Renal cortex interstitium (tissue), 11 donors: ENCODE measurements at regions not wholly inside any gene's neighbourhood (a gene's known extent, or its start where the extent isn't known, plus 50 kb on each side); places are given as distances from the start of the nearest gene placed in this dataset.
"Not testable (repeated sequence)": the region's sequence is repeated elsewhere in the genome, so short reads cannot be mapped to it uniquely, and the experiment has no call there.

Experiments
- DNase-seq, 11 donors: peaks; one replicate each; pipeline ENCODE4 v3.0.0-alpha.2; 2013; ENCODE audit warnings: low read depth in 9 of 11, low spot score in 4 of 11; ENCODE audit errors: extremely low read depth in 1 of 11

DNA sequence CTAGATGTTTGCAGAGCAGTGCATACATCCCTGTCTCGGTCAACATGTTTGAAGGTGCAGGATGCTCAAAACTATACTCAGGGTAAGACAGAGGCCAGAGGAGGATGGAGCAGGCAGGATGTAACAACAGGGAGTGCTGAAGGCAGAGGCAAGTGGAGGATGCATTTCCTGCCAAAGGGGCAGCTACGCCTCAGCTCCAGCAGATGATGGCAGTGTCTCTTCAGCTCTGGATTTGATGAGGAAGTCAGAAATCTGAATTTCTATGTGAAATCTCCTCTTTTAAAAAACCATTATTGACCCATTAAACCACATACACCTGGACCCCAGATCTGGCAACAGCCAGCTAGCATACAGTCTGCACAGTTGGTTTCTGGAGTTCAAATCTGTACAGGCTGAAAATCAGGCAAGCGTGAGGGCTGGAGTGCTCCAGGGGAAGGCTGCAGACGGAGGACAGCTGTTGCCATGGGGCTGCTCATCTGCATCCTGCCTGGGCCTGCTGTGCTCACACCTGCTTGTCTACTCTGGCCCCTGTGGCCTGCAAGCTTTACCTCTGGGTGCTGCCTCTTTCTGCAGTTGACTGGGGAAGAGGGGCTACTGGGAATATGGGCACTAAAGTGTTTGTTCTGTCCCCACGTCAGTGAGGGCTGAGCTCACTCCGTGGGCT lies 152.9 kb upstream of the SLC28A3 start:
- DNase-seq: no peak

DNA sequence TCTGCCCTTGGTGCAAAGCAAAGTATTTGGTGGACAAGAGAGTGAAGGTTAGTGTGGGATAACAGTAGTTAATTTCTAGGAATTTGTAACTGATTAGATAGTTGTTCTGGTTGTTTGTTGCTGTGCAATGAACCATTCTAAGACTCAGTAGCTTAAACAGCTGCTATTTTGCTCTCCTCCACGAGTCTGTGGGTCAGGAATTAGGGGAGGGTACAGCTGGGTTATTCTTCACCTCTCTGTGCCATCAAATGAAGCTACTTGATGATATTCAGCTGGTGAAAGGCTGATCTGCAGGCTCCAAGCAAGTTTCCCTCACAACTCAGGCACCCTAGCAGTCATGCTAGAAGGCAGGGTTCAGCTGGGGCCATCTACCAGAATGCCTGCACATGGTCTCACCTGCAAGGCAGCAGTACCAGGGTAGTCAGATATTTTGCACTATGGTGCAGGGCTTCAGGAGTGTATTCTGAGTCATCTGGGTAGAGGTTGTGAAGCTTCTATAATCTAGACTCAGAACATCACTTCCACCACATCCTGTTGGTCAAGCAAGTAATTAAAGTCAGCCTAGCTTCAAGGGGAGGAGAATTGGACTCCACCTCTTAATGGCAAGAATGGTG lies 159.5 kb upstream of the SLC28A3 start:
- no peak for DNase-seq

DNA sequence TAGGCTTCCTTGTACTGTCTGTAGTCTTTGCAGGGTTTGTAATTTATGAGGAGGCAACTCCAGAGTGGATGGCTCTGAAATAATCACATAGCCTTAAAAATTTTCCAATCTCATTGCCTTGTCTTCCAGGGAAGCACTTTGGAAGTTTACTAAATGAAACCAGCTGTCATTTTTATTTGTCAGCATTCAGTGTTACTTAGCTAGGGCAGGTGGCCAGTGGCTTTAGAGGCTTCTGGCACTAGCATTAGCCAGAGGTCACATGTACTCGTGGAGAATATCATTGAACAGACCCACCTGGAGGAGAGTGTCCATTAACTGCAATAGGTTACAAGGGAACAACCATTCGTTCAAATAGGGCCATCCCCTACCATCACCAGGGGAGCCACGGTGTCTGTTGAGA lies 160.3 kb upstream of the SLC28A3 start:
- DNase-seq: no peak

DNA sequence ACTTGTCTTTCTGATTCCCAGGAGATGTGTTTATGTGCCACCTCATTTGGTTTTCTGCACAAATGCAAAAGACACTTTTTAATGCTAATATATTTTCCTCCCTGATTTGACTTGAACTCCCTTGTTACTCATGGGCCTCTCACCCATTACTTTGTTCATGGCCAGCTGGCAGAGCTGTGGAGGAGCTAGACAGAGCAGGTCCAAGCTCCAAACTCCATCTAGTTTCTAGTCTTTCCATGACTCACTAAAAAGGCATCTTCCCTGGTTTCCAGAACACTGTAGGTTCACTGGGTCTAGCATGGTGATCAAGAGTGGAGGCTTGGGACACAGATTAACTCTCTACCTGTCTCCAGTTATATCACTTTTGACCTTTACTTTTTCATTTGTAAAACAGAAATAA lies 161.0 kb upstream of the SLC28A3 start:
- DNase-seq: no peak

DNA sequence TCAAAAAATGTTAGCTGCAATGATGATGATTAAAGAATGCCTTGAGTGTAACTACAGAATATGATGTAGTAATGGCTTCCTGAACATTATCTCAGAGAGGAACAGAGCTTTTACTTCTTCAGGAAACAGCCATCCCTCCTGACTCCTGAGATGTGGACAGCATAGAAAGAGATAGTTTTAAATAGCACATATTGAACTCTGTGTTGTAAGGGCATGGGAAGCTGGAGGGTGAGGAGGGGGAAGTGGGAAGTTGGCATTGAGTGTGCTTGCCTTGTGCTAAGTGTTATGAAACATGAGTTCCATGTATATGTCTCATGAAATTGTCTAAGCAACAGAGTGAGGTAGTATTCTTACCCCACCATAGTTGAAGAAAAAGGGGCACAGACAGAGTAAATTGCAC lies 161.5 kb upstream of the SLC28A3 start:
- DNase-seq: no peak

DNA sequence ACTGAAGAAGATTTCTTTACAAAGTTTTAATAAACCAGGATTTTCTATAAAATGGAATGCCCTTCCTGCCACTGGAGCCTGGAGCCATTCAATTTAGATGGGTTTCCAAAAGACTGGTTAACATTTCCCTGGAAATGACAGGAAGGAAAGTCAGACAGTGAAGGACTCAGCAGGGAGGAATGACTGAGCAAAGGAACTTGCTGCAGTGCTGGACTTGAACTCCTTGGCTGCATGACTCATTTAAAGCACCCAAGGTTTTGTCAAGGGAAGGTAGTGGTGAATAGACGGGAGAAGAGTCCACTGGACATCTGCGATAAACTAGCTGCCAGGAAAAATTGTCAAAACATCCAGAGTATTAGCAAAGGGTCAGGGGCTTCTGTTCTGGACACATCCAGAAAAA lies 163.8 kb upstream of the SLC28A3 start:
- no peak for DNase-seq

DNA sequence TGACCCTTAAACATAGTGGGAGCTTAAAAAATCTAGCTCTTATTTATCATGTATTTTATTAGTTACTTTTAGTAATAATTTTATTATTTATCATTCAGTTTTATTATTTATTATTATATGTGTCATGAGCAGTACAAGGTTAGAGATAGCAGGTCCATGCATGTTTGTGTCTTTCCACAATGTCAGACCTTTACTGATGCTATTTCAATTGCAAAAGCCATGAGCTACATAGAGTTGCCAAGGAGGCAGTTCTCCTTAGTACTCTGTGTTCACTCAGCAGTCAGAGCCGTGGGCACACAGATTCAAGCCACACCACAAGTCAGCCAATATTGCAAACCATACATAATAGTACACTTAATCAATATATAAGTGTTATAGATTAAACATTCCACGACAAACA lies 157.9 kb upstream of the NTRK2 start:
- no peak for DNase-seq

DNA sequence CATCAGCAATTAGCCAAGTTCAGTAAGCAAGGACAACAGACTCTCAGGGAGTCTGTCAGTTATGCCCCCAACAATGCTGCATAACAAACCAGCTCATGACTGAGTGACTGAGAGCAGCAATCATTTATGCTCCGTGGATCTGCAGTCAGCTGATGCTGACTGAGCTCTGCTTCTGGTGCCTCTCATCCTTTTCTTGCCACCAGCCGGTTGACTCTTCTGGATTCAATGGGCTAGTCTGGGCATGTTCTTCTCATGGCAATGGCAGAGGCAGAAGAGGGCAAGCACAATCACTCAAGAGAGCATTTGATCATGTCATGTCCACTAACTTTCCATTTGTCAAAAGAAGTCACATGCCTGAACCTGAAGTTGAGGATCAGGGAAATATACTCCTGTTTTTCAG lies 157.0 kb upstream of the NTRK2 start:
- DNase-seq: no peak

DNA sequence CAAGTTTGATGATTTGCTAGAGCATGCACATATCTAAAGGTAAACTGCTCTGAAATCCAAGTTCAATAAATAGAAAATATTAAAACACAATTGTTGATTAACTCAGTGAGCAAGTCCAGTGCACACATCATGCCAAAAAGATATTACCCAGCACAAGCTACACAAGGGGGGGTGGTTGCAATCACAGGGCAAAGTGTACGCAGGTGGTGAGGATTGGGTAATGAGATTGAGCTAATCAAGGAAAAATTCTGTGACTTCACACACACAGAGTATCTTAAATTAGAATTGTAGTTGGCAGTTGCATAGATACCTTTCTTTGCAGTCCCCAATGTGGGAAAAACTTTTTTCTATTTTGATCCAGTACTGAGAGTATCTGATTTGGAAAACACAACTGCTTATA lies 156.1 kb upstream of the NTRK2 start:
- DNase-seq: no peak

DNA sequence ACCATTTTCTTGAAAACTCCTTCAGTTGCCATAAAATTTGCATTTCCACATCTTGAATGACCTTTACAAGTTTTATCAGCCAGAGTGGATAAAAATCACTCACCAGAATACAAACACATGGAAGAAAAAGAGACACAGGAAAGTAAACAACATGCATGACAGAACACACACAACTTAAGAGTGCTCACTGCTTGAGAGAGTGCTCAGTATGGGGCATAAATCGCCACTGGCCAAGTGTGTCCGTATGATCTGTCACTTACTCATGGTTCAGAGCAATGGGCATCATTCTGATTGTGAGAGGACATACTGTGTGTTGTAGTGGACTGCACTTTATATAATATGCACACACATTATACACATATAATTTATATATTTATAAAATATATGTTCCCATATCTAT lies 155.6 kb upstream of the NTRK2 start:
- no peak for DNase-seq

DNA sequence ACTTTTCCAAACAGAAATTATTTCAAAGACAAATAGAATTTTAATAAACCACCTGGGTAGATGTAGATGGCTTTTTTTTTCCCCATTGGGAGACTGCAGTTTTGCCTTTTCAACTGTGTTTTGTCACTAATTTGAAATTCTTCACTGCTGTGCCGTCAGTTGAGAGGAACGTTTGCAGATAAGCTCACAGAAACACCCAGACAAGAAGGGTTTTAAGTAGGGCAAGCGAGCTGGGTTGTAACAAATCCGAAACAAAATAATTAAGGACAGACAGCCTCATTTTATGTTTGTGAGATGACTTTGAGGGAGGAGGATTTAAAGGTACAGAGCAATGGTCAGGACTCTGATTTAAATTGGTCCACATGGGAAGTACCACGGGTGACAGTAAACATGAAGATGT lies 155.1 kb upstream of the NTRK2 start:
- DNase-seq: no peak

DNA sequence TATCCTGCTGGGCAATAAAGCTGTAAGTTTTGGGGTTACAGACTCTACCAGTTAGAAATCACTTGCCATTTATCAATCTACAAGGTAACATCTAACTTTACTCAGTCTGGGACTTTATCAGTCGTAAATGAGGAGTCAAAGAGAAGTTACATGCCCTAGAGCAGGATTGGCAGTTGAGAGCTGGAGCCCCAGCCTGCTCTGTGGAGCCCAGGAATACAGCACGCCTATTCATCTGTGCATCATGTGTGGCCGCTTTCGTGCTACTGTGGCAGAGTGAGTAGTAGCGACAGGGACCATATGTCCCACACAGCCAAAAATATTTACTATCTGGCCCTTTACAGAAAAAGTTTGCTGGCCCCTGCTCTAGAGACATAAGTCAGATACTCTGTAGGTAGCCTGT lies 152.5 kb upstream of the NTRK2 start:
- DNase-seq: no peak

DNA sequence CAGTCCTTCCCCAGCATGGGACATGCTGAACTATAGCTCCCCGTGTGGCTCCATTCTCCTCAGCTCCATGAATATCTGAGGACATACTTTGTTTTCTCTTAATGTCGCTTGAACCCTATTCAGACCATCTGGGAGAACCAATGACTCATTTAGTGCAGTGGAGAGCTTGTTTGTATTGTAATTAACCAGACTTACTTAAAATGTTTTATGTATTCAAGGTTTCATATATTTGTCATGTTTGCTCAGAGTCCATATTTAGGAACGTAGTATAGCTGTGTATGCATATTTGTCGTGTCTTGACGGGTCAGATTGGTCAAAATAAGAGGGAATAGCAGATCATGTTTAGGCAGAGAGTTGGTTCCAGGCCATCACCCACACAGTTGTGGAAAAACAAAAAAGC lies 150.1 kb upstream of the NTRK2 start:
- no peak for DNase-seq

DNA sequence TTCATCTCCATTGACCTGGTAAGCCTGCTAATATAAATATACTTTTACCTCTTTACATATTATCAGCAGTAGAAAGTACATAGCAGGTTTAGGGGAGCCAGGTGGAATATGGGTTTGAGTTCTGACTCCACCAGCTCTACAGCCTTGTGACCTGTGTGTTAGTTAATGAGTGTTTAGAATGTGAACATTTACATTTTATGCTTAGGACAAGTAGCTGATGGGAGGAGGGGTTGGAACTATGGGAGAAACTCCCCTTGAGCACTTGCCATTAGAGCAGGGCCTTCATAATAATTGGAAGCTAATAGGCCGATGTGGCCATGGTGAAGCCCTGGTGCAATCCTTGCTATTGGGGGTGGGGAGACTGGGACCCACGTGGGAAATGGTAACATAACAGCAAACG lies 148.3 kb upstream of the NTRK2 start:
- peak in 1 of 11 donors; percentile 17 for DNase-seq

DNA sequence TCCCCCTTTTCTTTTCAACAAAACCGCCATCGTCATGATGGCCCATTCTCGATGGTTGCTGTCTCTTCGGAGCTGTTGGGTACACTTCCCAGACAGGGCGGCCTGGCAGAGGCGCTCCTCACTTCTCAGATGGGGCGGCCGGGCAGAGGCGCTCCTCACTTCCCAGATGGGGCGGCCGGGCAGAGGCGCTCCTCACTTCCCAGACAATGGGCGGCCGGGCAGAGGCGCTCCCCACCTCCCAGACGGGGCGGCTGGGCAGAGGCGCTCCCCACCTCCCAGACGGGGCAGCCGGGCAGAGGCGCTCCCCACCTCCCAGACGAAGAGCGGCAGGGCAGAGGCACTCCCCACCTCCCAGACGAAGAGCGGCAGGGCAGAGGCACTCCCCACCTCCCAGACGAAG lies 143.3 kb upstream of the NTRK2 start:
- not testable (repeated sequence) for DNase-seq

DNA sequence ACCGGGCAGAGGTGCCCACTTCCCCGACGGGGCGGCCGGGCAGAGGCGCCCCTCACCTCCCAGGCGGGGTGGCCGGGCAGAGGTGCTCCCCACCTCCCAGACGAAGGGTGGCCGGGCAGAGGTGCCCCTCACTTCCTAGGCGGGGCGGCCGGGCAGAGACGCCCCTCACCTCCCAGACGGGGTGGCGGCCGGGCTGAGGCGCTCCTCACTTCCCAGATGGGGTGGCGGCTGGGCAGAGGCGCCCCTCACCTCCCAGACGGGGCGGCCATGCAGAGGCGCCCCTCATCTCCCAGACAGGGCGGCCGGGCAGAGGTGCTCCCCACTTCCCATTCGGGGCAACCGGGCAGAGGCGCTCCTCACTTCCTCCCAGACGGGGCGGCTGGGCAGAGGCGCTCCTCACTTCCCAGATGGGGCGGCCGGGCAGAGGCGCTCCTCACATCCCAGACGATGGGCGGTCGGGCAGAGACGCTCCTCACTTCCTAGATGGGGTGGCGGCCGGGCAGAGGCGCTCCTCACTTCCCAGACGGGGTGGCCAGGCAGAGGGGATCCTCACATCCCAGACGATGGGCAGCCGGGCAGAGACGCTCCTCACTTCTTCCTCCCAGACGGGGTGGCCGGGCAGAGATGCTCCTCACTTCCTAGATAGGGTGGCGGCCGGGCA lies 142.3 kb upstream of the NTRK2 start:
- not testable (repeated sequence) for DNase-seq

DNA sequence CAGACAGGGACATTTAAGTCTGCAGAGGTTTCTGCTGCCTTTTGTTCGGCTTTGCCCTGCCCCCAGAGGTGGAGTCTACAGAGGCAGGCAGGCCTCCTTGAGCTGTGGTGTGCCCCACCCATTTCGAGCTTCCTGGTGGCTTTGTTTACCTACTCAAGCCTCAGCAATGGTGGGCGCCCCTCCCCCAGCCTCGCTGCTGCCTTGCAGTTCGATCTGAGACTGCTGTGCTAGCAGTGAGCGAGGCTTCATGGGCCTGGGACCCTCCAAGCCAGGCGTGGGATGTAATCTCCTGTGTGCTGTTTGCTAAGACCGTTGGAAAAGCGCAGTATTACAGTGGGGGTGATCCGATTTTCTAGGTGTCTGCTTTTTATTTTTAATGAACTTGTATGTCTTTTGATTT lies 133.6 kb upstream of the NTRK2 start:
- DNase-seq: not testable (repeated sequence)

DNA sequence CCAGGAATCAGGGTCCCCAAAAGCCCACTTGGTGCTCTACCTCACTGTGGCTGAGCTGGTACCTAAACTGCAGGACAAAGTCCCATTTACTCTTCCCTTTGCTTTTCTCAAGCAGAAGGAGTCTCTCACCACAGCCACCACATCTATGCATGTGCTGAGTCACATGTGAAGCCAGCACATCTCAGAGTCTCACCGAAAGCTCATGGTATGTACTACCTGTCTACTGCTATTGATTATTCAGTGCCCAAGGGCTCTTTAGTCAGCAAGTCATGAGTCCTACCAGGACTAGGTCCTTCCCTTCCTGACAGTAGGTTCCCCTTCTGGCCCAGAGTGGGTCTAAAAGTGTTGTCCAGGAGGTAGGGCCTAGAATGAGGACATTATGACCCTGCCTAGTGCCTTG lies 130.7 kb upstream of the NTRK2 start:
- DNase-seq: no peak

DNA sequence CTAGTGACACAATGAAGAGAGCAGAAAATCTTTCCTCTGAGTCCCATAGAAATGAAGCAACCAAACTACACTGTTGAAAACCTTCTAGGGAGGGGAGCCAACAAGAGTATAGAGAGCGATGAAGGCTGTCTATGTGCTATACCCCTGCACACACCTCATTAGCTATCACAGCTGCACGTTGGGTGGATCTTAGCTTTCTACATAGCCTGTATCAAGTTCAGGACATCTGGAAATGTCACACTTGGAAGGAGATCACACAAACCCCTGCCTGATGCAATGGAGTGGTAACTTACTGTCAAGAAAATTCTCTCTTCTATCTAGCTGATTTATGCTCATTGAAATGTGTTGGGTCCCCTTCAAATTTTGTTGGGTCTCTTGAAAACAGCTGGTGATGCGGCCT lies 127.0 kb upstream of the NTRK2 start:
- DNase-seq: peak in 5 of 11 donors; percentile 10 to 34 (median 18)

DNA sequence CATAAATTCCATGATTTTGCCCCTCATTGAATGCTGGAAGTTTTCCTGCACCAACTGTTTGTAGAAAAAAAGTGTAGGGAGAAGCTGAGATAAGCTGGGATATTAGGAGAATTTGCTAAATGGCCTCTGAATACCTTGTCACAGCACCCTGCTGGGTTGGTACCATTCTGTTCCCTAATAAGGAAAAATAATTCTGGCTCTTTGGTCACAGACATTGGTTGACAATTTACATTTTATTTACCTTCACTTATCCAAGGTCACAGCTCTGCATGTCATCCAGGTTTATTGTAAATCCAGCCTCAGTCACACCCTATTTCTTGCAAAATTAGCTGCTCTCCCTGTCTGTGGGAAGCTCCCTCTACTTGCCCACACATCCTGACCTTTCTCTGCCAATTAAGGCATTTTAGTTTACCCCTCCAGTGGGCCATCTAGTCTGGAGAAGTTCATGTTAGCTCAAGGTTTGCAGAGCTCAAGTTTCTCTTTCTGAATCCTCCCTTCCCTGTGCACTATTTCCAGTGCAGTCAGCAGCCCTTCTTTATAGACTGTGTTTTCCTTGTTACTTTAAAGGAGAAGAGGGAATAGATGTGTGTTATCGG lies 115.4 kb upstream of the NTRK2 start:
- DNase-seq: peak in 8 of 11 donors; percentile 9 to 43 (median 34)
